HG03064 (cell line): ENCODE measurements at regions not wholly inside any gene's neighbourhood (a gene's known extent, or its start where the extent isn't known, plus 50 kb on each side); places are given as distances from the start of the nearest gene placed in this dataset.
A peak's percentile ranks its signal among the peaks of the same experiment; 100 is the strongest.
"Not testable (repeated sequence)": the region's sequence is repeated elsewhere in the genome, so short reads cannot be mapped to it uniquely, and the experiment has no call there.

Experiments
- ATAC-seq: cut with Tn5 transposase; IDR thresholded peaks from one replicate; pipeline ENCODE4 v1.9.1; 2021; ENCODE audit warnings: low read depth; ENCODE audit not compliant: unreplicated experiment

- ATAC-seq = no peak
Observed at GRCh38 chr3:187849016-187849654, 103.9 kb upstream of the BCL6 start.

GRCh38 chr3:187850258-187850921, 105.1 kb upstream of the BCL6 start:
- ATAC-seq = no peak

- no peak for ATAC-seq
Observed at GRCh38 chr3:187852842-187853730, 107.8 kb upstream of the BCL6 start.

DNA sequence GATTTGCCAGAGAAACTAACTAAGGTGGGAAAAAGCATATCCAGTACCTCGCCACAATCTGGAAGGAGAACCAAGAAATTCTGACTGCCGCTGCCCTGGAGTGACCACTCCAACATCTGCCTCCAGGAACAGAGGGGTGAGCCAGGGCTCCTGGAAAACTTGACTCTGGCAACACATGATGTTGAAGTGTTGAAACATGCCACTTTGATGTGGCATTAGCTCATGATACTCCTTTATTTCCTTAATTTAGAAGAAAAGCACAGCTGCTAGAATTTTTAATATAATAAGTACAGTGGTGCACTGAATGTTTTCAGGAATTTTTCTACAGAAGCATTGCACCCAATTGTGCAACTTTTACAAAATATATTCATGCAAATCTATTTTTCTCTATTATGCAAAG, 109.9 kb upstream of the BCL6 start:
- ATAC-seq = no peak

GRCh38 chr3:187856555-187856954, 111.3 kb upstream of the BCL6 start:
- no peak for ATAC-seq

DNA sequence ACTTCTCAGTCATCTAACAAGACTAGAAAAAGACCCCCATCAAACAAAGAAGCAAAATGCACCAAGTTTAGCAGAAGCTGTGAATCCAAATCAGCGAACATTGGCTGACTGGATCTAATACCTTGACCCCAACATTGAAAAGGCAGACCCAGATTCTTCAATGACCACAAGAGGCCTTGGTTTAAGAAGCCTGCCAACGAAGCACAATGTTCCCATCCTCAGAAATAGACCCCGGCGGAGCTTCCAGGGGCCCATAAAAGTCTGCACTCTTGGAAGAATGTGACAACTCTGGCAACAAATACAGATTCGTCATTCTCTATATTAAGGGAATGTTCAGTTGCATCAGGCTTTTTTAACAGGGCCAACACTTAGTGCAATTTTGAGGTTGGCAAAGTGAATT, 112.8 kb upstream of the BCL6 start:
- no peak for ATAC-seq

DNA sequence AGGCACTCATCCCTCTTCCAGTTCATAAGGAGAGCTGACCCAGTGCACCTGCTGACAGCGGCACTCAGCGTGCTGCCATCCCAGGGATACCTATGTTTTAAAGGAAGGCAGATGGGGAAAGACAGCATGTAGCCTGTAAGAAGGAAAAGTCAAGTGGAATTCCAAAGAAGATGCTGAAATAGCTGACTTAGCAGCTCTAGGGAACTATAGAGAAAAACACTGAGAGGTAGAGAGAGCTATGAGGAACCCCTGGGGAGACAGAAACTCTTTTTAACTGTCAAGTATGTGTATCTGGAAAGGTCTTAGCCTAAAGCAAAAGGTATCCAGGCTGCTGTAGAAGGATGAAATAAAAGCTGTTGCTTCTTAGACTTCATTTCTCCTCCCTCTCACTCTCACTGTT, 113.4 kb upstream of the BCL6 start:
- ATAC-seq = no peak

- ATAC-seq = not testable (repeated sequence)
Observed at GRCh38 chr3:187862701-187863277, 117.5 kb upstream of the BCL6 start.

GRCh38 chr3:187870360-187871203, 125.3 kb upstream of the BCL6 start:
- ATAC-seq = peak; percentile 95

- no peak for ATAC-seq
Observed at GRCh38 chr3:187871204-187871591, 125.9 kb upstream of the BCL6 start.

DNA sequence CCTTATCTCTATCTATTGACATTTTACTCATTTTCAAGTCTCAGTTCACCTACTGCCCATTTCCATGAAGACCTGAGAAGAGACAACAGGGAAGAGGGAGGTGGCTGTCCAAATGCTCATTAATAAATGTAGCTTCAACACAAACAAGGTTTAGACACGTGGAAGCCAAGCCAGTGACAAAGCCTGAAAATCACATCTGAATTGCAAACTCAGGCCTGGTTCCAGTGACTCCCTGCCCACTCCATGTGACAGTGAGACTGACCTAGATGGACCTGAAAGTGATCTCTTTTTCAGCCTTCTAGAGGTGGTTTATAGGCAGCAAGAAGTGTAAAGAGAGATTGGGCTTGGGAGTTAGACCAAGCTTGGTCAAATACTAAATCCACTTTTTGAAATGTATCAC, 126.6 kb upstream of the BCL6 start:
- ATAC-seq = no peak

- ATAC-seq = no peak
Observed at GRCh38 chr3:187873843-187874242, 128.6 kb upstream of the BCL6 start.

DNA sequence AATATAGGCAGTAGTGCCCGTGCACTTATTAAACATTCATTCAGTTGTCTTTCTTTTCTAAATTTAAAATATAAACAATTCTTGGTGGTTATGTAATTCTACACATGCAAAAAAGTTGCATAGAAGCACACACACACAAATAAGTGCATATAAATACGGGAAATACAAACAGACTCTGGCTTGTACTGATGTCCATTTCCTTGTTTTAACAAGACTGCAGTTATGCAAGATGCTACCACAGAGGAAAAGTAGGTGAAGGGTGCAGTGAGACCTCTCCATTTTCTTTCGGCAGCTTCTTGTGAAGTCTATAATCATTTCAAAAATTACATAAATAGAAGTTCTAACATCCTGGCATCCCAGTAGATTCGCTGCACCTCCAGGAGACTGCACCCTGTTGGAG, 130.6 kb upstream of the BCL6 start:
- no peak for ATAC-seq

GRCh38 chr3:187878772-187879518, 133.7 kb upstream of the BCL6 start:
- ATAC-seq = no peak

- ATAC-seq = no peak
Observed at GRCh38 chr3:187880441-187880840, 135.2 kb upstream of the BCL6 start.

DNA sequence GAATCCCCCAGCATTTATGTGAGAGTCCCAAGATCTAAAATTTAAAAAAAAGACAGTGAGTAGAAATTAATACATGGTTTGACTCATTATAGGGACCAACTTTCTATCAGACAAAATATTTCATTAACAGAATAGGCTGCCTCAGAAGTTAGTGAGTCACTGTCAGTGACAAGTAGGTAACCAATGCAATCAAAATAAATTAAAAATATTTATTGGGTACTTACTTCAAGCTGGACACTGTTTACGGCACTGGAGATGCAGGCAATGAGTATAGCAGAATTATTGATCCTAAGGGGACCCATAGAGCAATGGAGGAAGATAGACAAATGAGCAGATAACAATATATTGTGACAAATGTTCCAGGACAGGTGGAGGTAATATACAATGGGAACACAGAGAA, 135.6 kb upstream of the BCL6 start:
- no peak for ATAC-seq

- ATAC-seq = no peak
Observed at GRCh38 chr3:187888701-187889100, 143.4 kb upstream of the BCL6 start.

DNA sequence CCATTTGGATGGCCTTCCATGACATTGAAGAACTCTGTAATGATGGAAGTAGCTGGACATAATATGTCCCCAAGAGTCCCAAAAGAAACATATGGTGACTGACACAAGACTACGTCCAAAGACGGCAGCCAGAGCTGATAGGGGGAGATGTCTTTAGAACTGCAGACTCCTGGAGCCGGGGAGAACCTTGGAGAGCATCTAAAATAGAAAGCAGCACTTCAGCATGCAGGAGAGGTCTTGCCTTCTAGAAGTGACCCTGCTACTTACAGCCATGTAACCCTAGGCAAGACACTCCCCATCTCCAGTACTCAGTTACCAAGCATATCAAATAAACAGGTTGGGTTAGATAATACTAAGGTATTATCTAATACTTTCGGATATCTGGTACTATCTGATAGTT, 143.8 kb upstream of the BCL6 start:
- ATAC-seq = no peak

GRCh38 chr3:187889601-187890404, 144.5 kb upstream of the BCL6 start:
- no peak for ATAC-seq
